GM12878 (cell line): ENCODE measurements at regions not wholly inside any gene's neighbourhood (a gene's known extent, or its start where the extent isn't known, plus 50 kb on each side); places are given as distances from the start of the nearest gene placed in this dataset.

Experiments
- ETV6 ChIP-seq, 2 experiments: fragments of 450-650 bp in 1 of 2; IDR thresholded peaks in 1 of 2; conservative IDR thresholded peaks in 1 of 2; 2 replicates each; pipeline ENCODE4 v1.6.1; 2014; ENCODE audit warnings: antibody characterized with exemption in 1 of 2, borderline replicate concordance in 1 of 2, low read depth in 1 of 2, mild to moderate bottlenecking in 1 of 2, moderate library complexity in 1 of 2
- JUND ChIP-seq: IDR thresholded peaks from 2 replicates; pipeline ENCODE4 v1.6.1; 2012; ENCODE audit warnings: low read depth, mild to moderate bottlenecking, low read length, improper control_type of control experiment, moderate library complexity
- PAX8 ChIP-seq: fragments of 450-650 bp; IDR thresholded peaks from 2 replicates; pipeline ENCODE4 v1.6.1; 2017; ENCODE audit warnings: mild to moderate bottlenecking, moderate library complexity
- RB1 ChIP-seq: fragments of 450-650 bp; formaldehyde crosslinking; IDR thresholded peaks from 2 replicates; pipeline ENCODE4 v1.6.1; 2017; ENCODE audit warnings: mild to moderate bottlenecking, borderline replicate concordance
- SIN3A ChIP-seq: IDR thresholded peaks from 2 replicates; pipeline ENCODE4 v1.6.1; 2012; ENCODE audit warnings: low read depth, low read length, improper control_type of control experiment
- TCF3 ChIP-seq: IDR thresholded peaks from 2 replicates; pipeline ENCODE4 v1.6.1; 2012; ENCODE audit warnings: low read depth, mild to moderate bottlenecking, low read length, borderline replicate concordance; ENCODE audit not compliant: insufficient read depth
- TF ChIP-seq, protein P1 (sequence below), 3 experiments: IDR thresholded peaks in 2 of 3; conservative IDR thresholded peaks in 1 of 3; 2 replicates each; pipeline ENCODE4 v1.5.1; 2011; ENCODE audit warnings: low read depth in 3 of 3, low read length in 3 of 3, mild to moderate bottlenecking in 3 of 3, control low read depth in 2 of 3, moderate library complexity in 2 of 3, inconsistent platforms in 1 of 3, mixed read lengths in 1 of 3; ENCODE audit not compliant: control insufficient read depth in 2 of 3, insufficient read depth in 1 of 3; ENCODE audit errors: extremely low read depth in 1 of 3
- TF ChIP-seq, protein P2 (sequence below): IDR thresholded peaks from 2 replicates; pipeline ENCODE4 v1.6.1; 2012; ENCODE audit warnings: low read depth, low read length, improper control_type of control experiment
- TF ChIP-seq, protein P3 (sequence below): fragments of 150-350 bp; IDR thresholded peaks from 2 replicates; pipeline ENCODE4 v1.6.1; 2014; ENCODE audit warnings: mild to moderate bottlenecking, low read depth, low read length

DNA sequence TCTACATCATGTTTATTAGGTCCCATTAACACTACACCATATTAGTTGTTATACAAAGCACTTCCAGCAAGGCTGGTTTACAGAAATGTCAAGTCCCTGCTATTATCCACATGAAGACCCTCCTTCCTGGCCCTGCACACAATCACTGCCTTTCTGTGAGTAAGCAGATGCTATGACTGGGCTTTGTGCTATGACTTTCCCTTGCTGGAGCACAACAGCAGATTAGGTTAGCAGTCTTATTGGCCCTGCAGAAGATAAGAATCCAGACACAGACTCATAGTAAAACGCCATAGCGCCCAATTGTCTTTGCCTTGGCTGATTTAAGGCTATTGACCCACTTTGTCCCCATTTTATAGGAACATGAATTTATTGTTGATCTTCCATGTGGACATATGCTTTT, 228.9 kb upstream of the ACTBL2 start:
- no peak for TF ChIP-seq ETV6 (conservative IDR thresholded peaks at IDR 0.05 in 1 of 2, IDR thresholded peaks at IDR 0.05 in 1 of 2; ENCODE audit: borderline replicate concordance in 1 of 2, low read depth in 1 of 2)
- TF ChIP-seq PAX8, result no peak
- TF ChIP-seq, protein P1, sequence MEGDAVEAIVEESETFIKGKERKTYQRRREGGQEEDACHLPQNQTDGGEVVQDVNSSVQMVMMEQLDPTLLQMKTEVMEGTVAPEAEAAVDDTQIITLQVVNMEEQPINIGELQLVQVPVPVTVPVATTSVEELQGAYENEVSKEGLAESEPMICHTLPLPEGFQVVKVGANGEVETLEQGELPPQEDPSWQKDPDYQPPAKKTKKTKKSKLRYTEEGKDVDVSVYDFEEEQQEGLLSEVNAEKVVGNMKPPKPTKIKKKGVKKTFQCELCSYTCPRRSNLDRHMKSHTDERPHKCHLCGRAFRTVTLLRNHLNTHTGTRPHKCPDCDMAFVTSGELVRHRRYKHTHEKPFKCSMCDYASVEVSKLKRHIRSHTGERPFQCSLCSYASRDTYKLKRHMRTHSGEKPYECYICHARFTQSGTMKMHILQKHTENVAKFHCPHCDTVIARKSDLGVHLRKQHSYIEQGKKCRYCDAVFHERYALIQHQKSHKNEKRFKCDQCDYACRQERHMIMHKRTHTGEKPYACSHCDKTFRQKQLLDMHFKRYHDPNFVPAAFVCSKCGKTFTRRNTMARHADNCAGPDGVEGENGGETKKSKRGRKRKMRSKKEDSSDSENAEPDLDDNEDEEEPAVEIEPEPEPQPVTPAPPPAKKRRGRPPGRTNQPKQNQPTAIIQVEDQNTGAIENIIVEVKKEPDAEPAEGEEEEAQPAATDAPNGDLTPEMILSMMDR (IDR thresholded peaks at IDR 0.05 in 2 of 3, conservative IDR thresholded peaks at IDR 0.05 in 1 of 3; ENCODE audit: control insufficient read depth in 2 of 3, extremely low read depth in 1 of 3, insufficient read depth in 1 of 3, low read depth in 3 of 3, low read length in 3 of 3), result no peak
- no peak for TF ChIP-seq TCF3
- no peak for TF ChIP-seq JUND
- TF ChIP-seq, protein P2, sequence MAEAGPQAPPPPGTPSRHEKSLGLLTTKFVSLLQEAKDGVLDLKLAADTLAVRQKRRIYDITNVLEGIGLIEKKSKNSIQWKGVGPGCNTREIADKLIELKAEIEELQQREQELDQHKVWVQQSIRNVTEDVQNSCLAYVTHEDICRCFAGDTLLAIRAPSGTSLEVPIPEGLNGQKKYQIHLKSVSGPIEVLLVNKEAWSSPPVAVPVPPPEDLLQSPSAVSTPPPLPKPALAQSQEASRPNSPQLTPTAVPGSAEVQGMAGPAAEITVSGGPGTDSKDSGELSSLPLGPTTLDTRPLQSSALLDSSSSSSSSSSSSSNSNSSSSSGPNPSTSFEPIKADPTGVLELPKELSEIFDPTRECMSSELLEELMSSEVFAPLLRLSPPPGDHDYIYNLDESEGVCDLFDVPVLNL, result no peak
- TF ChIP-seq, protein P3, sequence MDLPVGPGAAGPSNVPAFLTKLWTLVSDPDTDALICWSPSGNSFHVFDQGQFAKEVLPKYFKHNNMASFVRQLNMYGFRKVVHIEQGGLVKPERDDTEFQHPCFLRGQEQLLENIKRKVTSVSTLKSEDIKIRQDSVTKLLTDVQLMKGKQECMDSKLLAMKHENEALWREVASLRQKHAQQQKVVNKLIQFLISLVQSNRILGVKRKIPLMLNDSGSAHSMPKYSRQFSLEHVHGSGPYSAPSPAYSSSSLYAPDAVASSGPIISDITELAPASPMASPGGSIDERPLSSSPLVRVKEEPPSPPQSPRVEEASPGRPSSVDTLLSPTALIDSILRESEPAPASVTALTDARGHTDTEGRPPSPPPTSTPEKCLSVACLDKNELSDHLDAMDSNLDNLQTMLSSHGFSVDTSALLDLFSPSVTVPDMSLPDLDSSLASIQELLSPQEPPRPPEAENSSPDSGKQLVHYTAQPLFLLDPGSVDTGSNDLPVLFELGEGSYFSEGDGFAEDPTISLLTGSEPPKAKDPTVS, result no peak
- no peak for TF ChIP-seq SIN3A
- no peak for TF ChIP-seq RB1
